HepG2 (cell line): ENCODE measurements at regions not wholly inside any gene's neighbourhood (a gene's known extent, or its start where the extent isn't known, plus 50 kb on each side); places are given as distances from the start of the nearest gene placed in this dataset.

Experiments used
- BRD4 ChIP-seq: sonication (generic); formaldehyde crosslinking; IDR thresholded peaks from 2 replicates; pipeline ENCODE4 v1.4.0; 2020; ENCODE audit warnings: missing genetic modification reagents
- KLF11 ChIP-seq: IDR thresholded peaks from 2 replicates; pipeline ENCODE4 v1.6.1; 2016; ENCODE audit warnings: missing compliant biosample characterization
- KLF16 ChIP-seq, 2 experiments: sonication (generic) in 1 of 2; formaldehyde crosslinking in 1 of 2; IDR thresholded peaks; 2 replicates each; pipeline versions ENCODE4 v1.6.1 to v1.8.0; 2016 to 2023; ENCODE audit warnings: missing genetic modification reagents in 2 of 2, missing compliant biosample characterization in 1 of 2
- REPIN1 ChIP-seq: sonication (generic); formaldehyde crosslinking; IDR thresholded peaks from 2 replicates; pipeline ENCODE4 v1.8.0; 2022; ENCODE audit warnings: missing genetic modification reagents, low read depth, mild to moderate bottlenecking, borderline replicate concordance
- TCF7 ChIP-seq: sonication (generic); IDR thresholded peaks from 2 replicates; pipeline ENCODE4 v1.6.1; 2016; ENCODE audit warnings: antibody characterized with exemption, low read depth
- TOE1 ChIP-seq: sonication (generic); formaldehyde crosslinking; IDR thresholded peaks from 2 replicates; pipeline ENCODE4 v1.4.0; 2020; ENCODE audit warnings: mild to moderate bottlenecking, missing genetic modification reagents
- XRCC5 ChIP-seq: fragments of 200-400 bp; formaldehyde crosslinking; optimal IDR thresholded peaks from 2 replicates; pipeline ENCODE3; 2017; ENCODE audit warnings: mild to moderate bottlenecking, low read length
- ZFP62 ChIP-seq: sonication (generic); formaldehyde crosslinking; IDR thresholded peaks from 2 replicates; pipeline ENCODE4 v1.4.0; 2020; ENCODE audit warnings: missing genetic modification reagents
- ZNF124 ChIP-seq: sonication (generic); formaldehyde crosslinking; IDR thresholded peaks from 2 replicates; pipeline ENCODE4 v1.4.0; 2020; ENCODE audit warnings: missing genetic modification reagents
- ZNF546 ChIP-seq: sonication (generic); formaldehyde crosslinking; conservative IDR thresholded peaks from 2 replicates; pipeline ENCODE4 v1.8.1; 2023; ENCODE audit warnings: mild to moderate bottlenecking, missing genetic modification reagents
- ZSCAN20 ChIP-seq: sonication (generic); formaldehyde crosslinking; IDR thresholded peaks from 2 replicates; pipeline ENCODE4 v1.4.0; 2020; ENCODE audit warnings: missing genetic modification reagents, mild to moderate bottlenecking, borderline replicate concordance
- TF ChIP-seq, protein P1 (sequence below): sonication (generic); formaldehyde crosslinking; conservative IDR thresholded peaks from 2 replicates; pipeline ENCODE4 v1.5.0; 2020; ENCODE audit warnings: missing genetic modification reagents
- TF ChIP-seq, protein P2 (sequence below): sonication (generic); formaldehyde crosslinking; IDR thresholded peaks from 2 replicates; pipeline ENCODE4 v1.4.0; 2020; ENCODE audit warnings: mild to moderate bottlenecking, missing genetic modification reagents
- TF ChIP-seq, protein P3 (sequence below): IDR thresholded peaks from 2 replicates; pipeline ENCODE4 v1.6.1; 2016; ENCODE audit warnings: low read depth, borderline replicate concordance
- TF ChIP-seq, protein P4 (sequence below): IDR thresholded peaks from 2 replicates; pipeline ENCODE4 v1.6.1; 2016
- TF ChIP-seq, protein P5 (sequence below): sonication (generic); formaldehyde crosslinking; IDR thresholded peaks from 2 replicates; pipeline ENCODE4 v1.8.1; 2023; ENCODE audit warnings: mild to moderate bottlenecking, missing genetic modification reagents

DNA sequence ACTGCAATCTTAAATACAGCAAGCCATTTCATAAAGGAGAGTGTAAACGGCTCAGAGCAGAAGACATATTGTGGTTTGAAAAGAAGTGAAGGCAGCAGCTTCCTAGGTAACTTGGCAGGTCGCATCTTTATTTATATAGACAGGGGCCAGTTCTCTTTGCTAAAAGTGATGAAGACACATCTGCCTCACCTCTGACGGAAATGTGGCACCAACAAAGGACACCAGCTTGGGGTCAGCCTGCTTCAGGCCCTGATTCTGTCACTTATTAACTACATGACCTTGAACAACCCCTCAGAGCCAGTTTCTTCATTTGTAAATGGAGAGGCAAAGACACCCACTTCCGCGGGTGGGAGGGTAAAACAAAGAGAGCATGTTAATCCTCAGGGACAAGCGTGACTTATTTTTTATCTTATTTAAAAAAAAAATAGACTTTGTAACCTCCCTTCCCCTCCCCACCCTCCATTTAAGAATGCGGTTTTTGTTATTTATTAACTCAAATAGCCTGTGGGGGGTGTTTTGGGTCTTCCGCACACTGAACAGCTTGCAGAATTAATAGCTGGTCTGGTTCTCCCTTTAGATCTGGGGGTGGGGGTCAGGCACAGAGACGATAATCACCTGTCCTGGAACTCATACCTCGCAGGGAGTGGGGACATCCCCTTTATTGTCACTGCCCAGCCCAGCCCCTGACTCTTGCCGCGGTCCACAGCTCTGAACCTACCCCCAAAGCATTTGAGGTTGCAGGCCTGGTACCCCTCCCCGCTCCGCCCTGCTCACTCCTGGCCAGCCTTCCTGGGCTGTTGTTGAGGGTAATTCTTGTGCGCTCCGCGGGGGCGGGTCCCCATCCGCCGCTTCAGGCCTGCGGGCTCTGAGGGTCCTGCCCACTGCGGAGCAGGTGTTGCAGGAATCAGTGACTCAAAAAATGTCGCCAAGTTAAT lies 64.2 kb upstream of the TMEM17 start (continued):
- TF ChIP-seq, protein P1, sequence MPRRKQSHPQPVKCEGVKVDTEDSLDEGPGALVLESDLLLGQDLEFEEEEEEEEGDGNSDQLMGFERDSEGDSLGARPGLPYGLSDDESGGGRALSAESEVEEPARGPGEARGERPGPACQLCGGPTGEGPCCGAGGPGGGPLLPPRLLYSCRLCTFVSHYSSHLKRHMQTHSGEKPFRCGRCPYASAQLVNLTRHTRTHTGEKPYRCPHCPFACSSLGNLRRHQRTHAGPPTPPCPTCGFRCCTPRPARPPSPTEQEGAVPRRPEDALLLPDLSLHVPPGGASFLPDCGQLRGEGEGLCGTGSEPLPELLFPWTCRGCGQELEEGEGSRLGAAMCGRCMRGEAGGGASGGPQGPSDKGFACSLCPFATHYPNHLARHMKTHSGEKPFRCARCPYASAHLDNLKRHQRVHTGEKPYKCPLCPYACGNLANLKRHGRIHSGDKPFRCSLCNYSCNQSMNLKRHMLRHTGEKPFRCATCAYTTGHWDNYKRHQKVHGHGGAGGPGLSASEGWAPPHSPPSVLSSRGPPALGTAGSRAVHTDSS (CRISPR knock-in tag), result no peak; the same call in 1 of the 2 replicates
- TF ChIP-seq TOE1 (CRISPR knock-in tag) (no peak), BRD4 (CRISPR knock-in tag) (peak; percentile 91), KLF11 (no peak), REPIN1 (peak; percentile 55; the same call in 1 of the 2 replicates), TCF7 (peak; percentile 95), ZNF124 (CRISPR knock-in tag) (no peak), ZSCAN20 (CRISPR knock-in tag) (no peak; the same call in 1 of the 2 replicates), KLF16 (CRISPR knock-in tag; IDR thresholded peaks at IDR 0.05) (peak in 1 of 2 experiments; percentile 75; a peak in 2 of 4 replicates), XRCC5 (no peak), ZNF546 (CRISPR knock-in tag) (no peak), ZFP62 (CRISPR knock-in tag) (no peak)
- TF ChIP-seq, protein P2, sequence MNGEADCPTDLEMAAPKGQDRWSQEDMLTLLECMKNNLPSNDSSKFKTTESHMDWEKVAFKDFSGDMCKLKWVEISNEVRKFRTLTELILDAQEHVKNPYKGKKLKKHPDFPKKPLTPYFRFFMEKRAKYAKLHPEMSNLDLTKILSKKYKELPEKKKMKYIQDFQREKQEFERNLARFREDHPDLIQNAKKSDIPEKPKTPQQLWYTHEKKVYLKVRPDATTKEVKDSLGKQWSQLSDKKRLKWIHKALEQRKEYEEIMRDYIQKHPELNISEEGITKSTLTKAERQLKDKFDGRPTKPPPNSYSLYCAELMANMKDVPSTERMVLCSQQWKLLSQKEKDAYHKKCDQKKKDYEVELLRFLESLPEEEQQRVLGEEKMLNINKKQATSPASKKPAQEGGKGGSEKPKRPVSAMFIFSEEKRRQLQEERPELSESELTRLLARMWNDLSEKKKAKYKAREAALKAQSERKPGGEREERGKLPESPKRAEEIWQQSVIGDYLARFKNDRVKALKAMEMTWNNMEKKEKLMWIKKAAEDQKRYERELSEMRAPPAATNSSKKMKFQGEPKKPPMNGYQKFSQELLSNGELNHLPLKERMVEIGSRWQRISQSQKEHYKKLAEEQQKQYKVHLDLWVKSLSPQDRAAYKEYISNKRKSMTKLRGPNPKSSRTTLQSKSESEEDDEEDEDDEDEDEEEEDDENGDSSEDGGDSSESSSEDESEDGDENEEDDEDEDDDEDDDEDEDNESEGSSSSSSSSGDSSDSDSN (CRISPR knock-in tag), result peak; percentile 78; the same call in 1 of the 2 replicates
- TF ChIP-seq, protein P3, sequence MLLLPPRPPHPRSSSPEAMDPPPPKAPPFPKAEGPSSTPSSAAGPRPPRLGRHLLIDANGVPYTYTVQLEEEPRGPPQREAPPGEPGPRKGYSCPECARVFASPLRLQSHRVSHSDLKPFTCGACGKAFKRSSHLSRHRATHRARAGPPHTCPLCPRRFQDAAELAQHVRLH (CRISPR knock-in tag), result no peak
- TF ChIP-seq, protein P4, sequence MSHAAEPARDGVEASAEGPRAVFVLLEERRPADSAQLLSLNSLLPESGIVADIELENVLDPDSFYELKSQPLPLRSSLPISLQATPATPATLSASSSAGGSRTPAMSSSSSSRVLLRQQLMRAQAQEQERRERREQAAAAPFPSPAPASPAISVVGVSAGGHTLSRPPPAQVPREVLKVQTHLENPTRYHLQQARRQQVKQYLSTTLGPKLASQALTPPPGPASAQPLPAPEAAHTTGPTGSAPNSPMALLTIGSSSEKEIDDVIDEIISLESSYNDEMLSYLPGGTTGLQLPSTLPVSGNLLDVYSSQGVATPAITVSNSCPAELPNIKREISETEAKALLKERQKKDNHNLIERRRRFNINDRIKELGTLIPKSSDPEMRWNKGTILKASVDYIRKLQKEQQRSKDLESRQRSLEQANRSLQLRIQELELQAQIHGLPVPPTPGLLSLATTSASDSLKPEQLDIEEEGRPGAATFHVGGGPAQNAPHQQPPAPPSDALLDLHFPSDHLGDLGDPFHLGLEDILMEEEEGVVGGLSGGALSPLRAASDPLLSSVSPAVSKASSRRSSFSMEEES (CRISPR knock-in tag), result peak; percentile 94
- TF ChIP-seq, protein P5, sequence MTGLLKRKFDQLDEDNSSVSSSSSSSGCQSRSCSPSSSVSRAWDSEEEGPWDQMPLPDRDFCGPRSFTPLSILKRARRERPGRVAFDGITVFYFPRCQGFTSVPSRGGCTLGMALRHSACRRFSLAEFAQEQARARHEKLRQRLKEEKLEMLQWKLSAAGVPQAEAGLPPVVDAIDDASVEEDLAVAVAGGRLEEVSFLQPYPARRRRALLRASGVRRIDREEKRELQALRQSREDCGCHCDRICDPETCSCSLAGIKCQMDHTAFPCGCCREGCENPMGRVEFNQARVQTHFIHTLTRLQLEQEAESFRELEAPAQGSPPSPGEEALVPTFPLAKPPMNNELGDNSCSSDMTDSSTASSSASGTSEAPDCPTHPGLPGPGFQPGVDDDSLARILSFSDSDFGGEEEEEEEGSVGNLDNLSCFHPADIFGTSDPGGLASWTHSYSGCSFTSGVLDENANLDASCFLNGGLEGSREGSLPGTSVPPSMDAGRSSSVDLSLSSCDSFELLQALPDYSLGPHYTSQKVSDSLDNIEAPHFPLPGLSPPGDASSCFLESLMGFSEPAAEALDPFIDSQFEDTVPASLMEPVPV (CRISPR knock-in tag), result no peak; the same call in 1 of the 2 replicates
